ENCODE measurements at regions not wholly inside any gene's neighbourhood (a gene's known extent, or its start where the extent isn't known, plus 50 kb on each side); places are given as distances from the start of the nearest gene placed in this dataset.

GRCh38 chr7:45420843-45421495 lies 153.2 kb upstream of the ADCY1 start:
- H3K4me1 ChIP-seq (ENCODE audit: insufficient read depth, low read length, poor library complexity, severe bottlenecking), result no peaks in the 10 kb centered on the region
- H3K9ac ChIP-seq (ENCODE audit: low read depth, low read length, poor library complexity, severe bottlenecking), result no peak overlapping the region
- no peaks in the 10 kb centered on the region for H4K20me1 ChIP-seq (ENCODE audit: insufficient read depth, low read length, poor library complexity, severe bottlenecking)
- H2AFZ ChIP-seq (ENCODE audit: low read length), result no peak overlapping the region
- no peaks in the 10 kb centered on the region for H3F3A ChIP-seq (ENCODE audit: low read depth)
- H3K36me3 ChIP-seq (ENCODE audit: insufficient read depth, low read length), result no peaks in the 10 kb centered on the region
- TF ChIP-seq EZH2phosphoT487 (IDR thresholded peaks at IDR 0.05; ENCODE audit: borderline replicate concordance) (no peak), CTCF (conservative IDR thresholded peaks at IDR 0.05; ENCODE audit: low read length) (no peak)
- H3K9me2 ChIP-seq (replicated peaks; ENCODE audit: low read depth, low read length), result no peaks in the 10 kb centered on the region
- H3K4me2 ChIP-seq (ENCODE audit: low read depth, low read length, poor library complexity, severe bottlenecking), result no peak overlapping the region
- no peak overlapping the region for H3K4me3 ChIP-seq (ENCODE audit: low read length, poor library complexity, severe bottlenecking)
- H3K9me3 ChIP-seq (ENCODE audit: insufficient read depth, low read depth, low read length), result no peaks in the 10 kb centered on the region
- H3K79me2 ChIP-seq (ENCODE audit: insufficient read depth, low read length), result no peaks in the 10 kb centered on the region
- no peaks in the 10 kb centered on the region for H3K27me3 ChIP-seq (ENCODE audit: insufficient read depth, low read length, poor library complexity, severe bottlenecking)

- Histone ChIP-seq H3F3A (ENCODE audit: low read depth) (no peaks in the 10 kb centered on the region), H3K4me2 (ENCODE audit: low read depth, low read length, poor library complexity, severe bottlenecking) (no peak overlapping the region), H3K9me3 (ENCODE audit: insufficient read depth, low read depth, low read length) (no peaks in the 10 kb centered on the region), H3K79me2 (ENCODE audit: insufficient read depth, low read length) (no peaks in the 10 kb centered on the region), H3K27me3 (ENCODE audit: insufficient read depth, low read length, poor library complexity, severe bottlenecking) (no peaks in the 10 kb centered on the region), H3K4me1 (ENCODE audit: insufficient read depth, low read length, poor library complexity, severe bottlenecking) (no peaks in the 10 kb centered on the region), H3K4me3 (ENCODE audit: low read length, poor library complexity, severe bottlenecking) (no peak overlapping the region), H2AFZ (ENCODE audit: low read length) (no peak overlapping the region), H3K9ac (ENCODE audit: low read depth, low read length, poor library complexity, severe bottlenecking) (no peak overlapping the region), H4K20me1 (ENCODE audit: insufficient read depth, low read length, poor library complexity, severe bottlenecking) (no peaks in the 10 kb centered on the region), H3K36me3 (ENCODE audit: insufficient read depth, low read length) (no peaks in the 10 kb centered on the region), H3K9me2 (replicated peaks; ENCODE audit: low read depth, low read length) (no peaks in the 10 kb centered on the region)
- no peak for TF ChIP-seq EZH2phosphoT487 (IDR thresholded peaks at IDR 0.05; ENCODE audit: borderline replicate concordance)
- no peak for TF ChIP-seq CTCF (conservative IDR thresholded peaks at IDR 0.05; ENCODE audit: low read length)
These were observed 152.4 kb upstream of the ADCY1 start for GRCh38 chr7:45421806-45422205.

- no peaks in the 10 kb centered on the region for H3K27me3 ChIP-seq (ENCODE audit: insufficient read depth, low read length, poor library complexity, severe bottlenecking)
- H3K9me3 ChIP-seq (ENCODE audit: insufficient read depth, low read depth, low read length), result no peaks in the 10 kb centered on the region
- H3K9me2 ChIP-seq (replicated peaks; ENCODE audit: low read depth, low read length), result no peaks in the 10 kb centered on the region
- H3K4me2 ChIP-seq (ENCODE audit: low read depth, low read length, poor library complexity, severe bottlenecking), result no peak overlapping the region
- H2AFZ ChIP-seq (ENCODE audit: low read length), result no peak overlapping the region
- H3K4me1 ChIP-seq (ENCODE audit: insufficient read depth, low read length, poor library complexity, severe bottlenecking), result no peaks in the 10 kb centered on the region
- H3K9ac ChIP-seq (ENCODE audit: low read depth, low read length, poor library complexity, severe bottlenecking), result no peak overlapping the region
- H3K36me3 ChIP-seq (ENCODE audit: insufficient read depth, low read length), result no peaks in the 10 kb centered on the region
- H3F3A ChIP-seq (ENCODE audit: low read depth), result no peaks in the 10 kb centered on the region
- no peaks in the 10 kb centered on the region for H3K79me2 ChIP-seq (ENCODE audit: insufficient read depth, low read length)
- no peak for TF ChIP-seq EZH2phosphoT487 (IDR thresholded peaks at IDR 0.05; ENCODE audit: borderline replicate concordance)
- TF ChIP-seq CTCF (conservative IDR thresholded peaks at IDR 0.05; ENCODE audit: low read length), result no peak
- H3K4me3 ChIP-seq (ENCODE audit: low read length, poor library complexity, severe bottlenecking), result no peak overlapping the region
- no peaks in the 10 kb centered on the region for H4K20me1 ChIP-seq (ENCODE audit: insufficient read depth, low read length, poor library complexity, severe bottlenecking)
These were observed 143.8 kb upstream of the ADCY1 start for GRCh38 chr7:45430397-45430796.
